ENCODE measurements at regions not wholly inside any gene's neighbourhood (a gene's known extent, or its start where the extent isn't known, plus 50 kb on each side); places are given as distances from the start of the nearest gene placed in this dataset.
"Not testable (repeated sequence)": the region's sequence is repeated elsewhere in the genome, so short reads cannot be mapped to it uniquely, and the experiment has no call there.

GRCh38 chr1:166616206-166616605, 223.1 kb upstream of the POGK start:
- DNase-seq = no peak

GRCh38 chr1:166626711-166627110, 212.6 kb upstream of the POGK start:
- DNase-seq = no peak

- DNase-seq = no peak
These were observed 211.7 kb upstream of the POGK start for GRCh38 chr1:166627558-166627957.

- no peak for DNase-seq
These were observed 211.0 kb upstream of the POGK start for GRCh38 chr1:166628259-166628658.

- DNase-seq = no peak
These were observed 209.3 kb upstream of the POGK start for GRCh38 chr1:166629946-166630345.

GRCh38 chr1:166630369-166630768, 208.9 kb upstream of the POGK start:
- DNase-seq = no peak

- DNase-seq = no peak
These were observed 201.1 kb upstream of the POGK start for GRCh38 chr1:166638137-166638536.

GRCh38 chr1:166657228-166657627, 182.0 kb upstream of the POGK start:
- not testable (repeated sequence) for DNase-seq

GRCh38 chr1:166666790-166667189, 172.5 kb upstream of the POGK start:
- not testable (repeated sequence) for DNase-seq

GRCh38 chr1:166667600-166667999, 171.7 kb upstream of the POGK start:
- DNase-seq = not testable (repeated sequence)

GRCh38 chr1:166671627-166672026, 167.6 kb upstream of the POGK start:
- DNase-seq = no peak

GRCh38 chr1:166673722-166674121, 165.6 kb upstream of the POGK start:
- no peak for DNase-seq

- DNase-seq = no peak
These were observed 164.1 kb upstream of the POGK start for GRCh38 chr1:166675213-166675612.

GRCh38 chr1:166676981-166677380, 162.3 kb upstream of the POGK start:
- DNase-seq = no peak

GRCh38 chr1:166679369-166679768, 159.9 kb upstream of the POGK start:
- DNase-seq = no peak

- no peak for DNase-seq
These were observed 156.7 kb upstream of the POGK start for GRCh38 chr1:166682588-166682987.

GRCh38 chr1:166684669-166685068, 154.6 kb upstream of the POGK start:
- DNase-seq = not testable (repeated sequence)

- DNase-seq = no peak
These were observed 154.1 kb upstream of the POGK start for GRCh38 chr1:166685200-166685599.

GRCh38 chr1:166685891-166686290, 153.4 kb upstream of the POGK start:
- not testable (repeated sequence) for DNase-seq

- not testable (repeated sequence) for DNase-seq
These were observed 148.7 kb upstream of the POGK start for GRCh38 chr1:166690596-166690995.

GRCh38 chr1:166691476-166691875, 147.8 kb upstream of the POGK start:
- DNase-seq = no peak

GRCh38 chr1:166692346-166692745, 146.9 kb upstream of the POGK start:
- no peak for DNase-seq

- DNase-seq = no peak
These were observed 146.1 kb upstream of the POGK start for GRCh38 chr1:166693158-166693557.

- DNase-seq = no peak
These were observed 145.5 kb upstream of the POGK start for GRCh38 chr1:166693673-166694297.

All from muscle of arm (tissue), 1 donor.